Activated CD4-positive, CD25-positive, alpha-beta regulatory T cell (primary cell): ENCODE measurements at regions not wholly inside any gene's neighbourhood (a gene's known extent, or its start where the extent isn't known, plus 50 kb on each side); places are given as distances from the start of the nearest gene placed in this dataset.

Experiments
- DNase-seq, 4 experiments: peaks; one replicate each; lab custom pipeline; 2025; lab: John Stamatoyannopoulos, UW

- no peak for DNase-seq
Measured at GRCh38 chr13:40480012-40480914, 186.2 kb downstream of the FOXO1 start.

GRCh38 chr13:40480915-40481516, 185.4 kb downstream of the FOXO1 start:
- DNase-seq, result no peak

GRCh38 chr13:40483601-40484000, 182.8 kb downstream of the FOXO1 start:
- DNase-seq, result no peak

GRCh38 chr13:40484101-40484800, 182.2 kb downstream of the FOXO1 start:
- DNase-seq, result no peak

- no peak for DNase-seq
Measured at GRCh38 chr13:40484974-40485373, 181.5 kb downstream of the FOXO1 start.

GRCh38 chr13:40485611-40486517, 180.6 kb downstream of the FOXO1 start:
- DNase-seq, result peak; percentile 8 to 53 (median 36)

DNA sequence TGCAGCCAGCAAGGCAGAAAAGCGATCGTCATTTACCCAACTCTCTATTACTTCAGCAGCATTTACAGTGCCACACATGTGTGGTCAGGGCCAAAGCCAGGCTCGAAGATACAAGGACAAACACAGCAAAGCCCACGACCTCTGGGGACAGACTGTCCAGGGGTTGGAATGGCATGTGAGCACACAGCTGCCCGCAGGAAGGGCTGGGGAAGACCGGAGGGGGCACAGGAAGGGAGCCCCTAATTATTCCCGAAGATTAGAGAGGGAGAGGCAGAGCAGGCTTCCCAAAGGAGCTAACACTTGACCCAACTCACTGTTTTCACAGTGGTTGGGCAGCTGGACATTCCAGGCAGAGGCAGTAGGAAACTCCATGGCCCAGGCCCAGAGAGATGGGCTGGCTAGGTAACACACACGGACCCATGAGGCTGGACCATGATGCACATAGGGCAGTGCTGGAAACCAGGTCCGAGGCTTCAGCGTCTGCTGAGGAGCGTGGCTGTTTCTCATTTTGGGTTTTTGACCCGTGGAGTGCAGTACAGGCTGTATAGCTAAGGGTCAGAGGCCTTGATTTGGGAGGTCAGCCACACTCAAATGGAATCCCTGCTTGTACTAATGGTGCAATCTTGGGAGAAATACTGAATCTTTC, 179.8 kb downstream of the FOXO1 start:
- DNase-seq, result no peak

DNA sequence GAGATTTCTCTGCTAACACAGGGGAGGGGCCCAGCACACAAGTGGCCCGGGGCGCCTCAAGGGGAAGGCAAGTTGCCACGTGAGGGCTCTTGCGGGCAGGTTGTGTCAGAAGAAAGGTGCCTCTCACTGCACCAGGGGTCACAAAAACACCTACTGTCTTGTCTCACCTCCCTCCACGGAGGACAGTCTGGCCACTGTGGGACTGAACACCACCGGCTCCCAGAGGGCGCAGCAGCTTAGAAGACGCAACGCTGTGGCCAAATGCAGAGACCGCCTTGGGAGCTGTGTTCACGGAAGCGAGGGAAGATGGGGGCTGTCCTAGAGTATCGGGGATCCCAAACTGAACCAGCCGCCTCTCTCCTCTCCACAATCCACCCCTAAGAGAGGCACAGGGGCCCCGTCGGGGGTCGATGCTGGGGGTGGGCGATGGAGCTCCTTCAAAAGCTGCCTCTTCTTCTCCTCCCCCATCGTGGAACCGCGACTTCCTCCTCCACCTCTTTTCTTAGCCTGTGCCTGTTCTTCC, 177.5 kb downstream of the FOXO1 start:
- peak in 1 of 4 experiments; percentile 22 for DNase-seq

DNA sequence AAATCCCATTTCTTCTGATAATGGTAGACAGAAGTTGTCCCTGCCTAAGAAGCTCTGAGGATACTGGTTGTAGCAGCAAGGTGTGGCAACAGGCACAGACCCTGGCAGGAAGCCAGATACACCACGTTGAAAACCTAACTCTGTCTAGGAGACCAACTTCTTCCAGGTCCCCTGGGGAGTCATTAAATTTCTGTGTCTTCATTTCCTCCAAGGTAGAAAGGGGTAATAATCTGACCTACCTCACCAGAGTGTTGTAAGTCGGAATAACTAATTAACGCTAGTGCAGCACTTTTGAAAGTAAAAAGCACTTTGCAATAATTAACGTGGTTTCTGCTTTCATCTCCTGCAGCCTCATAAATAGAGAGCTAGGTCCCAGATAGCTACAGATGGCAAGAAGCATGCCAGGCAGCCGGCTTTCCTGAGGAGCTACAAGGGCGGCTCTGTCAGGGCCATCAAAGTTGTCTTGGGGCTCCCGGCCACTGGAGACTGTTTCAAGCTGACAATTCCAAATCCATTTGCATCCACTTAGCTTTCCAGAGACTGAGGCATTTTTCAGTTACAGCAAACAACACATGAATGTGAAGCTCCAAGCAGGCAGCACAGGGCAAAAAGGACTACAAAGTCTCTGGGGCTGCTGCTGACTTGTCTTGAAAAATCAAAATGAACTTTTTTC, 176.2 kb downstream of the FOXO1 start:
- peak in 2 of 4 experiments; percentile 21 to 42 for DNase-seq

GRCh38 chr13:40492511-40492910, 173.9 kb downstream of the FOXO1 start:
- DNase-seq, result no peak

GRCh38 chr13:40494513-40494912, 171.9 kb downstream of the FOXO1 start:
- no peak for DNase-seq

DNA sequence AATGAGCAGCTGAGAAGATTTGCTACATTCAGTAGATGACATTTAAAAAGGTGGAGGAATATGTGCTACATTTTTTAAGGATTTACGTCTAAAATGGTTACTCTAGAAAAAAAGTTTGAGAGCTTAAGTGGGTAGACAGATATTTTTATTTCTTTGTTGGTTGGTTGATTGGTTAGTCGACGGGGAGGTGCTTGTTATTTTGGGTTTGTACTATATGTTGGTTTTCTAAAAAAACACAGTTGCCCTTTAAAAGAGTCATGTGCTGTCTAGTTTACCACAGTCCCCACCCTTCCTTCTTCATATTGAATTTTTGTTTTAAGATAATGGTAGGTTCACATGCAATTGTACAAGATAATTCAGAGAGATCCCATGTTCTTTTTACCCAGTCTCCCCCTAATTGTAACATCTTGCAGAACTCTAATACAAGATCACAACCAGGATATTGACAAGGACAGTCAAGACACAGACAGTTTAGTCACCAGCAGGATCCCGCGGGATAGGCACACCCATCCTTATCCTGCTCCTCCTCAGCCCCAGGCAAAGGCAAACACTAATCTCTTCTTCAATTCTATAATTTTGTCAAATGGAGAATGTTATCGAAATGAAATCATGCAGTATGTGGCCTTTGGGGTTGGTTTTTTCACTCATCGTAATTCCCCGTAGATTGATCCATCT, 171.4 kb downstream of the FOXO1 start:
- no peak for DNase-seq

DNA sequence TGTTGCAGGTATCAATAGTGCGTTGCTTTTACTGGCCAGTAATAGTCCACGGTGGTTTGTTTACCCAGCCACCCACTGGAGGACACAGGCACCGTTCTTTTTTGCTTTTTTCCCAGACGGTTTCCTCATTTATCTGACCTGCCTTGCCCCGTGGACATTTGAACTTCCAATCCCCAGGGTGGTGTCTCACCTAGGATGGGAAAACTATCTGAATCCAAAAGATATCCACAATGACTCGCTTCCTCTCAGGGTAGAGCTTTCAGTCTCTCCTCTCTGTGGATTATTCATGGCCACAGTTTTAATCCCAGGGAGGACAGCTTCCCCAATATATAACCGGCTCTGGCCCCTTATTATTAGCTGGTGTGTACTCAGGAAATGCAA, 170.8 kb downstream of the FOXO1 start:
- DNase-seq, result no peak

GRCh38 chr13:40496035-40496810, 170.2 kb downstream of the FOXO1 start:
- no peak for DNase-seq

- DNase-seq, result no peak
Measured at GRCh38 chr13:40498461-40498860, 168.0 kb downstream of the FOXO1 start.

DNA sequence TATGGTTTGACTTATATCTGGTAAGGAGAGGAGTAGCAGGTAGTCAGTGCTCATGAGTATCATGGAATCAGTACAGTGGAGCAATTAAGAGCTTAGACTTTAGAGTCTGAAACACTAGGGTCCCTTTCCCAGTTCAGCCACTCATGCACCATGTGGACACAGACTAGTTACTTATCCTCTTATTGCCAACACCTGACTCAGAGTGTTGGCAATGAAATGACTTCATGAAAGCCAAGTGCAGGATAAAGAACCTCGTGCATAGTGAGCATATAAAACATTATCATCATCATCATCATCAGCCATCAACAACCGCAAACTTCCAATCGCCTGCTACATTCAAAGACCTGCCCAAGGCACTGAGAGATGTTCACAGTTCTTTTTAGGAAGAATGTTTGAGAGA, 164.2 kb downstream of the FOXO1 start:
- DNase-seq, result no peak

DNA sequence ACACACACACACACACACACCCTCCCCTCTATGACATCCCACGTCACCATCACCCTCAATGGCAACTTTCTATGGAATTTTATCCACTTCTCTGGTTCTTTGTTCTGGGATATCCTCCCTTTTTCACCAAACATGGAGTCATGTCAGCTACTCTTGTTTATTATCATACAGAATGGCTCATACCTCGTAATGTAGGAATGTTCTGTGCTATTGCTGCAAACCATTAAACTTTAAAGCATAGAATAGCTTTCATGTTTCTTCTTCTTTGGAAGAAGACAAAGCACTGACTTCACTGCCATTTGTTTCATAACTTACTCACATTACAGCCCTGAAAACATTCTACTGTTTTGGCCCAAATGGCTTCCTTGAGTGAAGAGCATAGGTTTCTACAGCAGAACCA, 163.4 kb downstream of the FOXO1 start:
- DNase-seq, result no peak

GRCh38 chr13:40503966-40504591, 162.4 kb downstream of the FOXO1 start:
- DNase-seq, result no peak

DNA sequence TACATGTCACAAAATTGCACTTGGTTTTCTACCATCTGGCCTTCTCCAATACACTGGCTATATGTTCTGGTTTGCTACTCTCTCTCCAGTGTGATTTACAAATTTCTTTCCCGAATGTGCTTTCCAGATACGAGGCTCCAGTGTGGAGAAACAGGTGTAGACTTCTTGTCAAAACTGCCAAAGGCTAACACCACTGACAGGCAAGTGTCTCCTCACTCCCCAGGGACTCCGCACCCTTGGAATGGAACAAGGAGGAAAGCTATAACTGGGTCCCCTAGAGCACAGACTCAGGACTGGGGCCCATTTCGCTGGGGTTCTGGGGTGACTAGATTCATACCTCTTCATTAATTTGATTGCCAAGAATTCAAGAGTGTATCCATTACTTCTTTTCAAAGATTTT, 161.8 kb downstream of the FOXO1 start:
- no peak for DNase-seq
